Motor neuron (in vitro differentiated cells): ENCODE measurements at regions not wholly inside any gene's neighbourhood (a gene's known extent, or its start where the extent isn't known, plus 50 kb on each side); places are given as distances from the start of the nearest gene placed in this dataset.

ENCODE experiments used
- ATAC-seq, 8 experiments: fragments of 200-7000 bp; cut with Tn5 transposase; replicated peaks in 6 of 8; 2 replicates each; pipeline ENCODE4 v1.8.0; 2021; ENCODE audit warnings: mild to moderate bottlenecking in 8 of 8, moderate library complexity in 8 of 8
- H3K27ac ChIP-seq, 2 donors: fragments of 250-450 bp; sonication (Bioruptor Pico); 2 replicates each; pipeline ENCODE4 v1.9.0; 2021; ENCODE audit warnings: antibody characterized with exemption in 2 of 2, mild to moderate bottlenecking in 2 of 2, moderate library complexity in 1 of 2
- H3K4me1 ChIP-seq, 2 donors: fragments of 250-450 bp; sonication (Bioruptor Pico); replicated peaks in 1 of 2; 2 replicates each; pipeline ENCODE4 v1.6.1; 2021; ENCODE audit warnings: antibody characterized with exemption in 2 of 2, mild to moderate bottlenecking in 2 of 2, moderate library complexity in 1 of 2
- H3K4me3 ChIP-seq, 5 donors: fragments of 250-450 bp; sonication (Bioruptor Pico); 2 replicates each; pipeline ENCODE4 v1.9.0; 2021; ENCODE audit warnings: antibody characterized with exemption in 5 of 5, mild to moderate bottlenecking in 5 of 5, moderate library complexity in 4 of 5
- WGBS, 10 experiments: fragments of 450-650 bp; shearing (Covaris generic); methylation state at CpG; one replicate each; pipeline ENCODE4 v1.0.0; 2022; 5-methylcytosine and 5-hydroxymethylcytosine counted together
- in situ Hi-C, 9 experiments: fragments of 400-800 bp; cut with MboI; loops; one replicate each; pipeline ENCODE4 v1.15.0; 2021; ENCODE audit warnings: low sequenced_read_pairs in 9 of 9, low pct_unique_long_range_greater_than_20kb in 2 of 9; ENCODE audit not compliant: unreplicated experiment in 9 of 9

- in situ Hi-C loops = loop anchor here in 2 of 9 experiments (25.0 kb wide), 2 partner anchors 563 to 588 kb away; no protein-coding TSS in a partner anchor
- ATAC-seq = peak in 3 of 8 experiments; percentile 84 to 93 (median 85)
- Histone ChIP-seq H3K4me1 (no peaks in the 10 kb centered on the region), H3K27ac (no peak overlapping the region), H3K4me3 (no peak overlapping the region)
Observed at GRCh38 chr2:155200753-155201152, 502.3 kb downstream of the KCNJ3 start.

GRCh38 chr2:155190342-155190741, 491.8 kb downstream of the KCNJ3 start:
- no peak for ATAC-seq
- Histone ChIP-seq H3K4me3 (no peak overlapping the region), H3K27ac (no peak overlapping the region), H3K4me1 (no peaks in the 10 kb centered on the region)
- in situ Hi-C loops = no loop called here

GRCh38 chr2:155178921-155179320, 480.4 kb downstream of the KCNJ3 start:
- 0 to 100% (median 55%) methylated on average over 1 to 3 of the region's 3 CpGs for WGBS, 10 experiments

GRCh38 chr2:155176345-155176744, 477.9 kb downstream of the KCNJ3 start:
- H3K4me1 ChIP-seq = no peaks in the 10 kb centered on the region
- WGBS, 10 experiments = 6 to 80% (median 33%) methylated on average over 1 of the region's 1 CpG; no CpG with 5 or more reads in 2 of the 10 experiments
- in situ Hi-C loops = no loop called here
- no peak overlapping the region for H3K27ac ChIP-seq
- no peak overlapping the region for H3K4me3 ChIP-seq
- no peak for ATAC-seq

More at GRCh38 chr2:155178921-155179320, 480.4 kb downstream of the KCNJ3 start:
- no peaks in the 10 kb centered on the region for H3K4me1 ChIP-seq
- ATAC-seq = no peak
- in situ Hi-C loops = no loop called here
- no peak overlapping the region for H3K27ac ChIP-seq
- no peak overlapping the region for H3K4me3 ChIP-seq

GRCh38 chr2:155169317-155169716, 470.8 kb downstream of the KCNJ3 start:
- in situ Hi-C loops = no loop called here
- ATAC-seq = no peak
- Histone ChIP-seq H3K4me3 (no peak overlapping the region), H3K4me1 (no peaks in the 10 kb centered on the region), H3K27ac (no peak overlapping the region)
- 0 to 94% (median 82%) methylated on average over 1 to 4 of the region's 5 CpGs for WGBS, 10 experiments

GRCh38 chr2:155162494-155162893, 464.0 kb downstream of the KCNJ3 start:
- H3K4me3 ChIP-seq = no peak overlapping the region
- WGBS, 10 experiments = 71 to 100% (median 100%) methylated on average over 1 of the region's 1 CpG; no CpG with 5 or more reads in 6 of the 10 experiments
- H3K4me1 ChIP-seq = no peaks in the 10 kb centered on the region
- ATAC-seq = no peak
- in situ Hi-C loops = no loop called here
- H3K27ac ChIP-seq = no peak overlapping the region

GRCh38 chr2:155161314-155161713, 462.8 kb downstream of the KCNJ3 start:
- in situ Hi-C loops = no loop called here
- Histone ChIP-seq H3K27ac (no peak overlapping the region), H3K4me3 (no peak overlapping the region), H3K4me1 (no peaks in the 10 kb centered on the region)
- no peak for ATAC-seq

- WGBS, 10 experiments = 0 to 100% (median 83%) methylated on average over 1 to 2 of the region's 2 CpGs; no CpG with 5 or more reads in 3 of the 10 experiments
- Histone ChIP-seq H3K4me3 (no peak overlapping the region), H3K4me1 (no peaks in the 10 kb centered on the region), H3K27ac (no peak overlapping the region)
- no peak for ATAC-seq
- in situ Hi-C loops = no loop called here
Observed at GRCh38 chr2:155157711-155158110, 459.2 kb downstream of the KCNJ3 start.

- in situ Hi-C loops = no loop called here
- WGBS, 10 experiments = 5 to 87% (median 64%) methylated on average over 2 to 3 of the region's 3 CpGs; no CpG with 5 or more reads in 2 of the 10 experiments
- ATAC-seq = no peak
Observed at GRCh38 chr2:155157065-155157464, 458.6 kb downstream of the KCNJ3 start.

GRCh38 chr2:155151945-155152344, 453.4 kb downstream of the KCNJ3 start:
- in situ Hi-C loops = no loop called here
- no peak for ATAC-seq
- WGBS, 10 experiments = 0 to 100% (median 83%) methylated on average over 1 to 2 of the region's 2 CpGs; no CpG with 5 or more reads in 3 of the 10 experiments
- no peak overlapping the region for H3K27ac ChIP-seq
- no peak overlapping the region for H3K4me3 ChIP-seq
- peaks cover 0 to 9% of the 10 kb centered on the region in 2 donors for H3K4me1 ChIP-seq

More at GRCh38 chr2:155157065-155157464, 458.6 kb downstream of the KCNJ3 start:
- Histone ChIP-seq H3K27ac (no peak overlapping the region), H3K4me1 (no peaks in the 10 kb centered on the region), H3K4me3 (no peak overlapping the region)

GRCh38 chr2:155151472-155151871, 453.0 kb downstream of the KCNJ3 start:
- peaks cover 0 to 9% of the 10 kb centered on the region in 2 donors for H3K4me1 ChIP-seq
- no peak overlapping the region for H3K4me3 ChIP-seq
- in situ Hi-C loops = no loop called here
- no peak for ATAC-seq
- H3K27ac ChIP-seq = no peak overlapping the region

GRCh38 chr2:155145758-155146229, 447.3 kb downstream of the KCNJ3 start:
- WGBS, 10 experiments = 0 to 58% (median 45%) methylated on average over 1 to 3 of the region's 3 CpGs
- Histone ChIP-seq H3K4me3 (no peak overlapping the region), H3K4me1 (peaks cover 4 to 9% of the 10 kb centered on the region in 2 donors), H3K27ac (no peak overlapping the region)
- no peak for ATAC-seq
- in situ Hi-C loops = no loop called here

GRCh38 chr2:155141418-155141817, 442.9 kb downstream of the KCNJ3 start:
- ATAC-seq = no peak
- 0 to 83% (median 73%) methylated on average over 1 to 3 of the region's 3 CpGs; no CpG with 5 or more reads in 3 of the 10 experiments for WGBS, 10 experiments
- in situ Hi-C loops = no loop called here
- no peak overlapping the region for H3K27ac ChIP-seq
- peaks cover 0 to 4% of the 10 kb centered on the region in 2 donors for H3K4me1 ChIP-seq
- H3K4me3 ChIP-seq = no peak overlapping the region

GRCh38 chr2:155125585-155126230, 427.2 kb downstream of the KCNJ3 start:
- 38 to 91% (median 80%) methylated on average over 1 to 5 of the region's 5 CpGs for WGBS, 10 experiments
- Histone ChIP-seq H3K4me3 (no peak overlapping the region), H3K27ac (no peak overlapping the region), H3K4me1 (no peaks in the 10 kb centered on the region)
- in situ Hi-C loops = no loop called here
- ATAC-seq = no peak
